Neural progenitor cell (in vitro differentiated cells): ENCODE measurements at regions not wholly inside any gene's neighbourhood (a gene's known extent, or its start where the extent isn't known, plus 50 kb on each side); places are given as distances from the start of the nearest gene placed in this dataset.

Source experiments
- DNase-seq: peaks from one replicate; pipeline ENCODE4 v3.0.0-alpha.2; 2016; ENCODE audit warnings: low spot score
- H2AFZ ChIP-seq: fragments of 200-600 bp; sonication (generic); replicated peaks from 2 replicates; pipeline ENCODE4 v1.6.1; 2016; ENCODE audit warnings: antibody characterized with exemption
- H3F3A ChIP-seq: fragments of 200-600 bp; sonication (generic); 2 replicates; pipeline ENCODE4 v1.6.1; 2016; ENCODE audit warnings: antibody characterized with exemption, low read depth
- H3K27ac ChIP-seq: fragments of 200-600 bp; sonication (generic); 2 replicates; pipeline ENCODE4 v1.5.1; 2016; ENCODE audit warnings: mild to moderate bottlenecking
- H3K27me3 ChIP-seq: fragments of 200-600 bp; sonication (generic); 2 replicates; pipeline ENCODE4 v1.6.1; 2016; ENCODE audit warnings: mild to moderate bottlenecking, moderate library complexity
- H3K36me3 ChIP-seq: fragments of 200-600 bp; sonication (generic); 2 replicates; pipeline ENCODE4 v1.5.1; 2016
- H3K4me1 ChIP-seq: fragments of 200-600 bp; sonication (generic); 2 replicates; pipeline ENCODE4 v1.6.1; 2016; ENCODE audit warnings: mixed run types
- H3K4me2 ChIP-seq: fragments of 200-600 bp; sonication (generic); 2 replicates; pipeline ENCODE4 v1.6.1; 2016
- H3K4me3 ChIP-seq: fragments of 200-600 bp; sonication (generic); 2 replicates; pipeline ENCODE4 v1.5.1; 2016
- H3K79me2 ChIP-seq: fragments of 200-600 bp; sonication (generic); 2 replicates; pipeline ENCODE4 v1.6.1; 2016; ENCODE audit warnings: low read depth
- H3K9ac ChIP-seq: fragments of 200-600 bp; sonication (generic); 2 replicates; pipeline ENCODE4 v1.6.1; 2016
- H3K9me3 ChIP-seq: fragments of 200-600 bp; sonication (generic); 2 replicates; pipeline ENCODE4 v1.5.1; 2016; ENCODE audit warnings: low read depth
- H4K20me1 ChIP-seq: fragments of 200-600 bp; sonication (generic); 2 replicates; pipeline ENCODE4 v1.6.1; 2016; ENCODE audit warnings: low read depth
- H3K27ac Mint-ChIP-seq: 3 replicates; pipeline ENCODE4 v1.8.0; 2021; ENCODE audit warnings: mixed read lengths
- H3K27me3 Mint-ChIP-seq: 2 replicates; pipeline ENCODE4 v1.8.0; 2022; ENCODE audit warnings: low read depth, mild to moderate bottlenecking, inconsistent platforms, moderate library complexity, mixed read lengths; ENCODE audit not compliant: insufficient read depth
- H3K36me3 Mint-ChIP-seq: 3 replicates; pipeline ENCODE4 v1.8.0; 2021; ENCODE audit warnings: mixed read lengths
- H3K4me1 Mint-ChIP-seq: 3 replicates; pipeline ENCODE4 v1.8.0; 2021; ENCODE audit warnings: mixed read lengths
- H3K4me3 Mint-ChIP-seq: 3 replicates; pipeline ENCODE4 v1.8.0; 2021; ENCODE audit warnings: mild to moderate bottlenecking, moderate library complexity, mixed read lengths
- H3K9me3 Mint-ChIP-seq: 3 replicates; pipeline ENCODE4 v1.8.0; 2020; ENCODE audit warnings: mixed read lengths
- CTCF ChIP-seq: fragments of 200-600 bp; sonication (generic); IDR thresholded peaks from 2 replicates; pipeline ENCODE4 v1.5.1; 2017; ENCODE audit warnings: antibody characterized with exemption, mild to moderate bottlenecking
- EZH2 ChIP-seq: fragments of 200-600 bp; sonication (generic); IDR thresholded peaks from 2 replicates; pipeline ENCODE4 v1.6.1; 2017; ENCODE audit warnings: antibody characterized with exemption, mild to moderate bottlenecking, moderate library complexity
- EZH2phosphoT487 ChIP-seq: fragments of 200-600 bp; sonication (generic); IDR thresholded peaks from 2 replicates; pipeline ENCODE4 v1.6.1; 2017; ENCODE audit warnings: antibody characterized with exemption

- Histone ChIP-seq H3K27me3 (no peaks in the 10 kb centered on the region), H3K4me3 (no peak overlapping the region), H3K9me3 (peaks cover 5% of the 10 kb centered on the region), H3K27ac (no peak overlapping the region), H3K9ac (no peak overlapping the region), H3K4me1 (no peaks in the 10 kb centered on the region), H3K4me2 (no peak overlapping the region), H3F3A (no peaks in the 10 kb centered on the region), H2AFZ (no peak overlapping the region), H3K36me3 (no peaks in the 10 kb centered on the region), H3K79me2 (no peaks in the 10 kb centered on the region), H4K20me1 (no peaks in the 10 kb centered on the region)
- H3K27me3 Mint-ChIP-seq: peaks cover 4% of the 10 kb centered on the region
- peaks cover 7% of the 10 kb centered on the region for H3K36me3 Mint-ChIP-seq
- TF ChIP-seq EZH2phosphoT487: no peak
- TF ChIP-seq EZH2: no peak
- no peak for TF ChIP-seq CTCF
- no peak overlapping the region for H3K4me3 Mint-ChIP-seq
- H3K27ac Mint-ChIP-seq: no peak overlapping the region
- no peak for DNase-seq
- peaks cover 20% of the 10 kb centered on the region for H3K9me3 Mint-ChIP-seq
- peaks cover 3% of the 10 kb centered on the region for H3K4me1 Mint-ChIP-seq
Measured at GRCh38 chr6:164039954-164040375, 625.4 kb downstream of the QKI start.

GRCh38 chr6:164037171-164037870 is 622.8 kb downstream of the QKI start:
- peaks cover 3% of the 10 kb centered on the region for H3K9me3 Mint-ChIP-seq
- Histone ChIP-seq H3K27ac (no peak overlapping the region), H3K36me3 (no peaks in the 10 kb centered on the region), H3K27me3 (no peaks in the 10 kb centered on the region), H2AFZ (no peak overlapping the region), H4K20me1 (no peaks in the 10 kb centered on the region), H3K4me1 (no peaks in the 10 kb centered on the region), H3F3A (no peaks in the 10 kb centered on the region), H3K4me3 (no peak overlapping the region), H3K9me3 (no peaks in the 10 kb centered on the region), H3K4me2 (no peak overlapping the region), H3K9ac (no peak overlapping the region), H3K79me2 (no peaks in the 10 kb centered on the region)
- no peak for TF ChIP-seq EZH2phosphoT487
- TF ChIP-seq EZH2: no peak
- no peak for TF ChIP-seq CTCF
- H3K27ac Mint-ChIP-seq: peak overlapping the region; percentile 48
- H3K4me1 Mint-ChIP-seq: peaks cover 3% of the 10 kb centered on the region
- no peak for DNase-seq
- H3K27me3 Mint-ChIP-seq: peaks cover 2% of the 10 kb centered on the region
- peaks cover 7% of the 10 kb centered on the region for H3K36me3 Mint-ChIP-seq
- no peak overlapping the region for H3K4me3 Mint-ChIP-seq

DNA sequence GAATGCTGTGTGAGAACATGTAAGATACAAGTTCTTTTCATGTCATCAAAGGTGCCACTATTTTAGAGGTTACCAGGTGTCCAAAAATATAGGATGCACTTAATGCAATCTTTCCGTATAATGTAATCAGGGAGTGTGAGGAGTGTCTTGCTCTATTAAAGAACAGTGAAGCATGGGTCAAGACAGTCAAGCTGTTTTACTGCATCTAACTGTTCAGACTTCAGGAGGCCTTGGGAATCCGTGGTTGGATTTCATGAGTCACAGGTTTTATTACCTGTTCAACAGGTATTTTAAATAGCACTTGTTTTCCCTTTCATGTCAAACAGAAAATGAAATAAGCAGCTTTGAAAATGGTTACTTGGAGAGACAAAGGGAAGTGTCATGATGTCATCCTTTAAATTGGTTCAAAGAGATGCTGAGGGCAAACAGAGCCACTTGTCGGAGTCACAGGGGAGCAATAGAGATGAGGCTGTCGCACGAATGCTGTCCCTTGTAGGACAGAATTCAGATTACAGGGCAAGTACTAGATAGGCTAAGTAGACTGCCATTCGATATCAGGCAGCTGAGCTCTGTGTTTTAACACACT is 621.5 kb downstream of the QKI start:
- no peak overlapping the region for H2AFZ ChIP-seq
- H3K4me2 ChIP-seq: no peak overlapping the region
- Mint-ChIP-seq H3K9me3 (peaks cover 5% of the 10 kb centered on the region), H3K27ac (no peak overlapping the region), H3K4me1 (peaks cover 3% of the 10 kb centered on the region), H3K4me3 (no peak overlapping the region), H3K36me3 (peaks cover 7% of the 10 kb centered on the region), H3K27me3 (peaks cover 2% of the 10 kb centered on the region)
- H3K79me2 ChIP-seq: no peaks in the 10 kb centered on the region
- H3K27me3 ChIP-seq: no peaks in the 10 kb centered on the region
- no peak for DNase-seq
- no peak for TF ChIP-seq EZH2
- H4K20me1 ChIP-seq: no peaks in the 10 kb centered on the region
- H3K27ac ChIP-seq: no peak overlapping the region
- H3K4me1 ChIP-seq: no peaks in the 10 kb centered on the region
- no peaks in the 10 kb centered on the region for H3F3A ChIP-seq
- H3K36me3 ChIP-seq: no peaks in the 10 kb centered on the region
- no peak overlapping the region for H3K9ac ChIP-seq
- no peak overlapping the region for H3K4me3 ChIP-seq
- H3K9me3 ChIP-seq: no peaks in the 10 kb centered on the region

DNA sequence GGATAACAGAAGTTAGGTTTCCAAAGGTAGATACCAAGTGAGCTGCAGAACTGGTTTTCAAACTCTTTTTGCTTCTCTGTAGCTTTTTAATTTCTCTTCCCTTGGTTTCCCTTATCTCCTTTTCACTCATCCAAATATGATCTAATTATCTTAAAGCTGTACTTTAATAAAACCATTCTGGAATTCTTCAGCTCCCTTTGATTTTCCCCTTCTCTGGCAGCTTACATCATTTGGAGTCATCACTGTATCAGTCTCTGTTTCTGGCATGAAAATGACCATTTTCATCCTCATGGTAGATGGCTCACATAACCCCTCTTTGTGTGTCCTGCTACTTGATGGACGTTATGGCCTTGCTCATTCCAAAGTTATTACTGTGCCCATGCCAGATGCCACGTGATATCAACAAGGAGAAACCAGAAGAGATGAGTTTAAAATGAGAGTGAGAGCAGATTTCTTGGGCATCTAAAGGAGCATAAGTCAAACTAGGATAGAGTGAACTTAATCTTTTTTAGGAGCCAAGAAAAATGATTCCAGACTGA is 620.2 kb downstream of the QKI start:
- Mint-ChIP-seq H3K4me1 (peaks cover 3% of the 10 kb centered on the region), H3K27ac (peak overlapping the region; percentile 36), H3K4me3 (no peak overlapping the region), H3K36me3 (peaks cover 7% of the 10 kb centered on the region), H3K9me3 (peaks cover 6% of the 10 kb centered on the region), H3K27me3 (no peaks in the 10 kb centered on the region)
- no peaks in the 10 kb centered on the region for H3K27me3 ChIP-seq
- no peak for DNase-seq
- no peaks in the 10 kb centered on the region for H3K4me1 ChIP-seq
- H3K27ac ChIP-seq: no peak overlapping the region
- H3F3A ChIP-seq: no peaks in the 10 kb centered on the region
- H2AFZ ChIP-seq: no peak overlapping the region
- TF ChIP-seq EZH2: no peak
- TF ChIP-seq EZH2phosphoT487: no peak
- no peak for TF ChIP-seq CTCF
- H4K20me1 ChIP-seq: no peaks in the 10 kb centered on the region
- H3K9ac ChIP-seq: no peak overlapping the region
- no peaks in the 10 kb centered on the region for H3K9me3 ChIP-seq
- H3K4me3 ChIP-seq: no peak overlapping the region
- H3K4me2 ChIP-seq: no peak overlapping the region
- no peaks in the 10 kb centered on the region for H3K79me2 ChIP-seq
- H3K36me3 ChIP-seq: no peaks in the 10 kb centered on the region
